Panc1 (cell line): ENCODE measurements at regions not wholly inside any gene's neighbourhood (a gene's known extent, or its start where the extent isn't known, plus 50 kb on each side); places are given as distances from the start of the nearest gene placed in this dataset.

Experiments
- ATAC-seq: fragments of 200-7000 bp; cut with Tn5 transposase; 2 replicates; pipeline ENCODE4 v1.9.1; 2020; ENCODE audit warnings: mild to moderate bottlenecking, moderate library complexity
- BruUV-seq: library from RNA; stranded (reverse); fragments of 400-500 nt; replicated peaks from 2 replicates; lab custom pipeline; 2021; lab: Mats Ljungman, UMichigan
- CTCF ChIA-PET: fragments of 300-600 bp; sonication (Branson Sonifier 250); formaldehyde crosslinking; loops from one replicate; lab custom pipeline; 2022; ENCODE audit warnings: antibody characterized with exemption; lab: Charles Lee
- POLR2A ChIA-PET: fragments of 300-600 bp; sonication (Branson Sonifier 250); formaldehyde crosslinking; loops from one replicate; lab custom pipeline; 2022; ENCODE audit warnings: antibody characterized with exemption; lab: Charles Lee
- DNase-seq: peaks from one replicate; pipeline ENCODE4 v3.0.0-alpha.2; 2010; ENCODE audit warnings: low read depth, low spot score
- H3K27ac ChIP-seq: 2 replicates; pipeline ENCODE4 v1.5.1; 2011; ENCODE audit warnings: mild to moderate bottlenecking, low read length, inconsistent platforms
- H3K27me3 ChIP-seq: fragments of 200-500 bp; sonication (Bioruptor generic); 2 replicates; pipeline ENCODE4 v1.6.0; 2014; ENCODE audit warnings: low read length, inconsistent platforms; ENCODE audit not compliant: control insufficient read depth, insufficient read depth
- H3K36me3 ChIP-seq: fragments of 200-500 bp; sonication (Bioruptor generic); 2 replicates; pipeline ENCODE4 v1.5.1; 2014; ENCODE audit warnings: inconsistent platforms, mild to moderate bottlenecking, low read length, moderate library complexity; ENCODE audit not compliant: control insufficient read depth, insufficient read depth
- H3K4me1 ChIP-seq: 2 replicates; pipeline ENCODE4 v1.5.1; 2011; ENCODE audit warnings: inconsistent platforms, mild to moderate bottlenecking, low read length, moderate library complexity; ENCODE audit not compliant: control insufficient read depth, insufficient read depth
- H3K4me3 ChIP-seq, 2 experiments: 2 replicates each; pipeline ENCODE4 v1.5.1; 2011 to 2012; ENCODE audit warnings: low read depth in 2 of 2, low read length in 2 of 2, mild to moderate bottlenecking in 2 of 2, inconsistent platforms in 1 of 2, moderate library complexity in 1 of 2
- H3K9me3 ChIP-seq: fragments of 200-500 bp; sonication (Bioruptor generic); 2 replicates; pipeline ENCODE4 v1.5.1; 2014; ENCODE audit warnings: low read depth, mild to moderate bottlenecking, inconsistent platforms, low read length, moderate library complexity; ENCODE audit not compliant: control insufficient read depth, insufficient read depth
- POLR2AphosphoS5 ChIP-seq: IDR thresholded peaks from 2 replicates; pipeline ENCODE4 v1.6.1; 2012; ENCODE audit warnings: mild to moderate bottlenecking, low read depth, low read length, moderate library complexity
- SIN3A ChIP-seq: IDR thresholded peaks from 2 replicates; pipeline ENCODE4 v1.6.1; 2012; ENCODE audit warnings: low read depth, mild to moderate bottlenecking, low read length, moderate library complexity, borderline replicate concordance; ENCODE audit not compliant: insufficient read depth
- TCF7L2 ChIP-seq: IDR thresholded peaks from 2 replicates; pipeline ENCODE4 v1.6.1; 2011; ENCODE audit warnings: mild to moderate bottlenecking, low read depth, low read length, inconsistent platforms
- in situ Hi-C: cut with HindIII; loops from 2 replicates; pipeline ENCODE4 v1.10.0; 2016; ENCODE audit warnings: low sequenced_read_pairs, low pct_unique_long_range_greater_than_20kb
- intact Hi-C: fragments of 100-400 bp; cut with micrococcal nuclease; formaldehyde crosslinking; loops from one replicate; pipeline ENCODE4 v1.10.0; 2022; ENCODE audit not compliant: unreplicated experiment
- TF ChIP-seq, protein P1 (sequence below): fragments of 450-650 bp; IDR thresholded peaks from 2 replicates; pipeline ENCODE4 v1.5.1; 2017; ENCODE audit warnings: mild to moderate bottlenecking
- TF ChIP-seq, protein P2 (sequence below), 2 experiments: IDR thresholded peaks; 2 replicates each; pipeline ENCODE4 v1.6.1; 2011 to 2012; ENCODE audit warnings: low read depth in 2 of 2, control low read depth in 1 of 2, low read length in 1 of 2, mild to moderate bottlenecking in 1 of 2, moderate library complexity in 1 of 2; ENCODE audit not compliant: insufficient read depth in 1 of 2

- H3K27me3 ChIP-seq: no peaks in the 10 kb centered on the region
- in situ Hi-C loops: no loop called here
- H3K27ac ChIP-seq: no peak overlapping the region
- ChIA-PET POLR2A (no interaction called here), CTCF (no interaction called here)
- H3K4me3 ChIP-seq: no peak overlapping the region
- no peak for DNase-seq
- 0 out of 2 replicates have a peak, but pooled peaks have one; percentile 38 for ATAC-seq
- intact Hi-C loops: no loop called here
- no TSS peak for BruUV-seq
- no peaks in the 10 kb centered on the region for H3K9me3 ChIP-seq
- no peaks in the 10 kb centered on the region for H3K36me3 ChIP-seq
- TF ChIP-seq POLR2AphosphoS5: no peak
- TF ChIP-seq SIN3A: no peak
- TF ChIP-seq, protein P1, sequence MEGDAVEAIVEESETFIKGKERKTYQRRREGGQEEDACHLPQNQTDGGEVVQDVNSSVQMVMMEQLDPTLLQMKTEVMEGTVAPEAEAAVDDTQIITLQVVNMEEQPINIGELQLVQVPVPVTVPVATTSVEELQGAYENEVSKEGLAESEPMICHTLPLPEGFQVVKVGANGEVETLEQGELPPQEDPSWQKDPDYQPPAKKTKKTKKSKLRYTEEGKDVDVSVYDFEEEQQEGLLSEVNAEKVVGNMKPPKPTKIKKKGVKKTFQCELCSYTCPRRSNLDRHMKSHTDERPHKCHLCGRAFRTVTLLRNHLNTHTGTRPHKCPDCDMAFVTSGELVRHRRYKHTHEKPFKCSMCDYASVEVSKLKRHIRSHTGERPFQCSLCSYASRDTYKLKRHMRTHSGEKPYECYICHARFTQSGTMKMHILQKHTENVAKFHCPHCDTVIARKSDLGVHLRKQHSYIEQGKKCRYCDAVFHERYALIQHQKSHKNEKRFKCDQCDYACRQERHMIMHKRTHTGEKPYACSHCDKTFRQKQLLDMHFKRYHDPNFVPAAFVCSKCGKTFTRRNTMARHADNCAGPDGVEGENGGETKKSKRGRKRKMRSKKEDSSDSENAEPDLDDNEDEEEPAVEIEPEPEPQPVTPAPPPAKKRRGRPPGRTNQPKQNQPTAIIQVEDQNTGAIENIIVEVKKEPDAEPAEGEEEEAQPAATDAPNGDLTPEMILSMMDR: no peak
- TF ChIP-seq, protein P2, sequence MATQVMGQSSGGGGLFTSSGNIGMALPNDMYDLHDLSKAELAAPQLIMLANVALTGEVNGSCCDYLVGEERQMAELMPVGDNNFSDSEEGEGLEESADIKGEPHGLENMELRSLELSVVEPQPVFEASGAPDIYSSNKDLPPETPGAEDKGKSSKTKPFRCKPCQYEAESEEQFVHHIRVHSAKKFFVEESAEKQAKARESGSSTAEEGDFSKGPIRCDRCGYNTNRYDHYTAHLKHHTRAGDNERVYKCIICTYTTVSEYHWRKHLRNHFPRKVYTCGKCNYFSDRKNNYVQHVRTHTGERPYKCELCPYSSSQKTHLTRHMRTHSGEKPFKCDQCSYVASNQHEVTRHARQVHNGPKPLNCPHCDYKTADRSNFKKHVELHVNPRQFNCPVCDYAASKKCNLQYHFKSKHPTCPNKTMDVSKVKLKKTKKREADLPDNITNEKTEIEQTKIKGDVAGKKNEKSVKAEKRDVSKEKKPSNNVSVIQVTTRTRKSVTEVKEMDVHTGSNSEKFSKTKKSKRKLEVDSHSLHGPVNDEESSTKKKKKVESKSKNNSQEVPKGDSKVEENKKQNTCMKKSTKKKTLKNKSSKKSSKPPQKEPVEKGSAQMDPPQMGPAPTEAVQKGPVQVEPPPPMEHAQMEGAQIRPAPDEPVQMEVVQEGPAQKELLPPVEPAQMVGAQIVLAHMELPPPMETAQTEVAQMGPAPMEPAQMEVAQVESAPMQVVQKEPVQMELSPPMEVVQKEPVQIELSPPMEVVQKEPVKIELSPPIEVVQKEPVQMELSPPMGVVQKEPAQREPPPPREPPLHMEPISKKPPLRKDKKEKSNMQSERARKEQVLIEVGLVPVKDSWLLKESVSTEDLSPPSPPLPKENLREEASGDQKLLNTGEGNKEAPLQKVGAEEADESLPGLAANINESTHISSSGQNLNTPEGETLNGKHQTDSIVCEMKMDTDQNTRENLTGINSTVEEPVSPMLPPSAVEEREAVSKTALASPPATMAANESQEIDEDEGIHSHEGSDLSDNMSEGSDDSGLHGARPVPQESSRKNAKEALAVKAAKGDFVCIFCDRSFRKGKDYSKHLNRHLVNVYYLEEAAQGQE (IDR thresholded peaks at IDR 0.05; ENCODE audit: insufficient read depth in 1 of 2, low read depth in 2 of 2, low read length in 1 of 2): no peak
- TF ChIP-seq TCF7L2: no peak
- H3K4me1 ChIP-seq: no peaks in the 10 kb centered on the region
These were observed 106.6 kb upstream of the TBCA start for GRCh38 chr5:77882670-77883257.

DNA sequence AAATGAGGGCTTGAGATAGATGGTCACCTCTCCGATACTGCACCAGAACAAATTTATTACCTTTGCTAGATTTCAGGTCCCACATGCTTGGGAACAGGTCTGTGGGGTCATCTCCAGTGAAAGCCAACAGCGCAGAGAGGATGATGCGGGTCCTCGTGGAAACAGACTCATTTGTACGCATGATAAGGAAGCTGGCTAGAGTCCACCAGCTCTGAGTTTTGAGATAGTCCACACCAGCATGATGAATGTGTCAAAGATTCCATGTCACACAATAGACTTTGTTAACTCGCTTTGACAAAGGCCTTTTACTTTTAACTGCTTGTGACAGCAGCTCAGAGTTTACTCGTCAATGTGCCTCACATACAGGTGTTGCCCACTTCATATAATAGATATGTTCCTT, 105.4 kb upstream of the TBCA start:
- BruUV-seq: no TSS peak
- DNase-seq: no peak
- no peaks in the 10 kb centered on the region for H3K27me3 ChIP-seq
- intact Hi-C loops: no loop called here
- POLR2A ChIA-PET: no interaction called here
- peaks cover 3% of the 10 kb centered on the region for H3K4me1 ChIP-seq
- in situ Hi-C loops: no loop called here
- no peak for ATAC-seq
- no peak overlapping the region for H3K27ac ChIP-seq
- TF ChIP-seq POLR2AphosphoS5: no peak
- TF ChIP-seq TCF7L2: no peak
- TF ChIP-seq, protein P2 (IDR thresholded peaks at IDR 0.05; ENCODE audit: insufficient read depth in 1 of 2, low read depth in 2 of 2, low read length in 1 of 2): no peak
- no peak for TF ChIP-seq SIN3A
- TF ChIP-seq, protein P1: no peak
- no peak overlapping the region for H3K4me3 ChIP-seq
- no peaks in the 10 kb centered on the region for H3K36me3 ChIP-seq
- CTCF ChIA-PET: no interaction called here
- no peaks in the 10 kb centered on the region for H3K9me3 ChIP-seq
